ENCODE measurements at regions not wholly inside any gene's neighbourhood (a gene's known extent, or its start where the extent isn't known, plus 50 kb on each side); places are given as distances from the start of the nearest gene placed in this dataset.
"Not testable (repeated sequence)": the region's sequence is repeated elsewhere in the genome, so short reads cannot be mapped to it uniquely, and the experiment has no call there.

DNA sequence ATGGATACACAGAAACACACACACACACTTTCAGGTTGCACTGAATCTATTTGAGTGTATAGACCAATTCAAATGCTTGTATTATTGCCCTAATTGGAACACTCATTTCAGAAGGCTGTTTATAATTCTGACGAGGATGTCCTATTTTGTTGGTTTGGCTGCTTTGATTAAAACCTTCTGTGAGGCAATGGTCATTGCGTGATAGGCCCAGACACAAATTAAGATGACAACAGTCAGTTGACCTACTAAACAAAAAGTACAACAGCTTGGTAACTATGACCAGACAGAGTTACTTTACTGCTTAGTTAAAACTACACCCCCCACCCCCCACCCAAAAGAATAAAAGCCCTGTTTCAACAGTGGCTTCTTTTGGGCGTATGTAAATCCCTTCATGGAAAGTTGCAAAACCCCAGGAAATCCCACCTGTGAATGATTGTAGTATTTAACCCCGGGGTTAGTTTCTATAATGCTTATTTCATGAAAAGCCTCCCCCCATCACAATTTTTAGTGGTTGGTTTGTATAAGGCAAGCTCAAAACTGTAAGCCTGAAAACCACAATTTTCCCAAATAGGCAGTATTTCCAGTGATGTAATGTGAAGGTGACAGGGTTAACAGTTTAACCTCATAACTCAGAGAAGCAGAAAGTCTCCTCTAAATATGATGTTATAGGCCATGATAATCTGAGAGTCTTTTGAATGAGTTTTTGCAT lies 340.8 kb downstream of the FGF10 start:
- DNase-seq (ENCODE audit: low spot score), result no peak

DNA sequence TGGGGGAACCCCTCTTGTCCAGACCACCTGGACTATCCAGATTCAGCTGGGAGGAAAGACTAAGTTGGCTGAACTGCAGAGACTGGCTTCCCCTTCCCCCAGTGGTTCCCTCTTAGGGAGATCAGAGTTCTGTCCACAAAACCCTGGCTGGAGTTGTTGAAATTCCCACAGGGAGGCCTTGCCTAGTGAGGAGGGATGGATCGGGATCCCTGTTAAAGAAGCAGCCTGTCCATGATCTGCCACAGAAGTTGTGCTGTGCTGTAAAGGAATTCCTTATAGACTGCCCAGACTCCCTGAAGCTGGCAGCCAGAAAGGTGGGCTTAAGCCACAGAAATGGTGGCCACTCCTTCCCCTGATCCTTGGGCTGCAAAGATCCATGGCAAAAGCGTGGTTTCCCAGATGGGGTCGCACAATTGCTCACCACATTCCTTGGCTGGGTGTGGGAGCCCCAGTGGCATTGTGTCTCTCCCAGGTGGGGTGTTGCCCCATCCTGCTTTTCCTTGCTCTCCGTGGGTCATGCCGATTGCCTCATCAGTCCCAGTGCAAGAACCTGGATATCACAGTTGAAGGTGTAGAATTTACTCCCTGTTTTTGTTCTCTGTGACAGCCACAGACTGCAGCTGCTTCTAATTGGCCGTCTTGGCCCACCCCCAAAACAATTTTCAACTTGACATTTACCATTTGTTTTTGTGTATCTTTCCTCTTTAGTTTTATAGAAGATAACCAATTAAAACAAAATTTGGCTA lies 342.4 kb downstream of the FGF10 start:
- DNase-seq (ENCODE audit: low spot score), result no peak

DNA sequence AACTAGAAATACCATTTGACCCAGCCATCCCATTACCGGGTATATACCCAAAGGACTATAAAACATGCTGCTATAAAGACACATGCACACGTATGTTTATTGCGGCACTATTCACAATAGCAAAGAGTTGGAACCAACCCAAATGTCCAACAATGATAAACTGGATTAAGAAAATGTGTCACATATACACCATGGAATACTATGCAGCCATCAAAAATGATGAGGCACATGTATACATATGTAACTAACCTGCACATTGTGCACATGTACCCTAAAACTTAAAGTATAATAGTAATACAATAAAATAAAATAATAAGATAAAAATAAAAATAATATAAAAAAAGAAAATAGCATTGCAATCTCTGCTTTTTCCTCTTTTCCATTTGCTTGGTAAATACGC lies 344.7 kb downstream of the FGF10 start:
- not testable (repeated sequence) for DNase-seq (ENCODE audit: low spot score)

DNA sequence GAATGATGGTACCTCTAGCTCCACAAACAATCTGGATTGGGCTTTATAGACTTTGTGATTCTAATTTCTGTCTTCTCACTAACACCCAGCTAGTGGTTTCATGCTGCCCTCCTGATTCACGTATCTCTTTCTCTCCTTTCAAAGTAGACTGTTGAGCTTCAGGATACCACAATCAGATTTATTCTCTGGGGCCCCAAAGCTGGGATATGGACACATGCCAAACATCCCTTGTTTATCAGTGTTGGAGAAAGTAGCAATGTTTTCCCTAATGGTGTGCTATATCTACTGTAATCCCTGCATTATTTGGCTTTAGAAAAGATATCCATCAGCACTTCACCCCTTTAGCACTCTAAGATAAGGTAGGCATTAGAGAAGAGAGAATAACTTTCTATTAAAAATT lies 361.0 kb downstream of the FGF10 start:
- DNase-seq (ENCODE audit: low spot score), result peak; percentile 71

DNA sequence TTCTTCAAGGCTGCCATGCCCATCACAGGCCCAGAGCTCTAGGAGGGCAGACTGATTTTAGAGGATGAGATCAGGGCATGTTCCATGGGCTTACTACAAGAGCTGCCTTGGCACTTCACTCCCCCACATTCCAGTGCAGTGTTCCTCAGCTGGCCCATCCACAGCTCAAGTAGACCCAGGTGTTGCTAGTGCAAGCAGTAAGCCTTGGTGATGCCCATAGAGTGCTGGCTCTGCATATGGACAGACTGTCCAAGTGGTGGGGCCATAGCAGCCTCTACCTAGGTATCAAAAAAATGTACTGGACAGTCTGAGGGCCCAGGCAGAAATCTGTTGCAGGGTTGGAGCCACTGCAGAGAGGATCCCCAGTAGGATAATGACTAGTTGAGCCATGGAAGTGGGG lies 366.6 kb downstream of the FGF10 start:
- no peak for DNase-seq (ENCODE audit: low spot score)

DNA sequence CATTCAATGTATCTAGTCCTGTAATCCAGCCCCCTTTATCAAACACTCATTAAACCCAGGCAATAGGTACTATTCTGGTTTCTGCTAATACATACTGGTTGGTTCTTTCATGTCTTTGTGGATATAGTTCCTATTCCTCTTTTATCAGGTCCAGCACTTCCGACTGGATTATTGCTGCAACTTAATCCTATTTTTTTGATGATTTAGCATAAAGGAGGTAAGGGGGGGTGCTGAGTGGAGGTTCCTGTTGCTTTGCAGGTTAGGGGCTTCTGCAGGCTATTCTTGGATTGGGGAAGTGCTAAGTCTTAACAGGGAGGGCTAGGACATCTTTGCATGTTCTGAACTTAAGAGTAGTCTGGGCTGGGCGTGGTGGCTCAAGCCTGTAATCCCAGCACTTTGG lies 377.7 kb downstream of the FGF10 start:
- no peak for DNase-seq (ENCODE audit: low spot score)

DNA sequence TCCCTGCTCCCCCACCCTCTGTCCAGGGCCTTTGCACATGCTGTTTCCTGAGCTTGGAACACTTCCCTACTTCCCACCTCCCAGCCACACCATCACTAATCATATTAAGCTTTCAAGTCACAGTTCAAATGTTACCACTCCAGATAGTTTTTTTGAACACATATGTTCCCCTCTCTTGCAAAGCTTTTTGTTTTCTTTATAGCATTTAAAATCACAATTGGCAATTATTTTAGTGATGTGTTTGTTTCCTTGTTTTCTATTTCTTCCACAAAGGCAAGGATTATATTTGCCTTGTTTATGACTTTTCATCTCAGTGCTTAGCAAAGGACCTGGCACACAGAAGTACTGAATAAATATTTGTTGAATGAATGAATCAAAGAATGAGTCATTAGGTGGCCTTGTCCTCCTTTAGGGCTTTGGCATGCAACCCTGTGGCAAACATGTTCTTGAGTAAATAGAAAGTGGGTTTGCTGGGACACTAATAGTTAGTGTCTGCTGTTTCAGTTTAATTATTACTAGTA lies 386.8 kb downstream of the FGF10 start:
- no peak for DNase-seq (ENCODE audit: low spot score)

DNA sequence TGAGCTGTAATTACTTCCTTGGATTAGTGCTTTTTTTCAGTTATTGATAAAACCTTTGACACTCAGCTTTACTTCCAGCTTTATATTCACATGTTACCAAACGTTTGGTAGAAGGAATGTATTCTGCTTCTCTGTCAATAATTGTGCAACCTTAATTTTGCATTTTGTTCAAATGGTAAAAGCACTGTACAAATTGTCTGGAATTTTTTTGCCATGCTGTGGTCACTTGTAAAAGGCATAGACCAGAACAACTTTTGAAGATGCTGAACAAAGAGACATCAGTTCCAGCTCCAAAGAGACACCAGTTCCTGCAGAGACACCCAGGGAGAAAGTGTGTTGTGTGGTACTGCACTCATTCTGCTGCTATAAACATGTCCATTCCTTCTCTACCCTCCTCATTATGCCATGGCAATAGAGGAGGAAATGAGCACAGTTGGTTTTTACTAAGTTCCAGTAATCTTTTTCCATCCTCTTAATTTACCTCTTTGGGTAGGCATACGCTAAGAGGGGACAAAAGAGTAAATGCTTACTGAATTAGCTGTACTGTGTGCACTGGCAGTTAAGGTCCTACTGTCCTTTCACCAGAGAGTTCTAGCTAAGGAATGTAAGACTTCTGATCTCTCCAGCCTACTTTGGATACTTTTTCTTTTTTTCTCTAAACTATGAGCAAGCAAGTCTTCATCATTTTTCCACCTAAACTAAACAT lies 387.4 kb downstream of the FGF10 start:
- DNase-seq (ENCODE audit: low spot score), result no peak

DNA sequence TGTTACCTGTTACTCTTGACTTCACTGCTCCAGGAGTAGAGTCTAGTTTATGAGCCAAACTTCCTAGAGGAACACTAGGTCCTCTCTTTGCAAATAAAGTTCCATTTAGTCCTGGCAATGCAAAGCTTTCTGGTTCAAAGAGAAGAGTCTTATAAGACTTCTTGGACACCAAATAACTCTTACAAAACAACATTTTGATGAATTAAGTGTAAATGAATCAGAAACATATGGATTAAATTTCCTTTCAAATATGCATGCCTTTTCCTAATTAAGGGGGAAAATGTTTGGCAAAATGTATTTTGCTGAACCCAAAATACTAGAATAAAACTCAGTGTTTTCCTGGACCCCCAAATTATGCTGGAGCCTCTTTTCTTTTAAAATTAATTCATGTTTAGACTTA lies 388.0 kb downstream of the FGF10 start:
- DNase-seq (ENCODE audit: low spot score), result no peak

DNA sequence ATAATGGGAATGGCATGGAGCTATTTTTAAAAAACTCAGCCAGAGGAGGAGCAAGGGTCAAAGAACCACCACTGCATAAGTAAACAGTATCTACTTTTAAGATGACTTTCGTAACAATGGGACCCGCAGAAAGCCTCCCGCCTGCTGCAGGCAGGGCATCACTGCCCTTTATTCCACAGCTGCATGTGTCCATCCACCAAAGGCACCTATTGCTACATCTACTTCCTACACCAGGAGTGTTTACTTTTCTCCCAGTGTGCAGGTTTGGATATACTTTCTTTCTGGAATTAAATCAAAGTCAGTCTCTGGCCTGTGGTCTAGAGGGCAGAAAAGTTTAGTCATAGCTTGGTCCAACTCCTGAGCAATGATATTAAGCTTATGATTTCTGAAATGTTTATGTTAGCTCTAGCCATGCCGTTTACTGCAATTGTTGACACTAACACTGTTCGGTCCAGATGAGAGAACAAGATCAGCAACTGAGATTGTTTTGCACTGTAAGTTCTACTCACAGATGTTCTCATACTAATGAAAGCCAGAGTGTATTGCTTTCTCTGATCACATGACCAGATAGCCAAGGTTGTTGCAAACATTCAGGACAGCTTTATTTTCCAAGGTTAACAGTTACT lies 391.5 kb downstream of the FGF10 start:
- peak; percentile 2 for DNase-seq (ENCODE audit: low spot score)

DNA sequence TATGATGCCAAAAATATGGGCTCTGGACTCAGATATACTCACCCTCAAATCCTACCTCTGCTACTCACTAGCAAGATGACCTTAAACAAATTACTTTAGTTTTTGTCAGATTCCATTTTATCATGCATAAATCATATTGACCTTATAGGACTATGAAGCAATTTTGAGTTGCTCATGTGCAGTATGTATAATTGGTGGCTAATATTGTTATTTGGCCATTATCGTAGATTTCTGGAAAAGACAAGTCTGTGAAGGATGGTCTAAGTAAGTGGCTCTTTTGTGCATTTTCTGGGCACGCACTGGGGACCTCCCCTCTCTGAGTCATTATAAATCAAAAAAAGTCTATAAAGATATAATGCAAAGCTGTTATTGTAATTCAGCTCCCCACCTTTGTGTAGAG lies 393.0 kb downstream of the FGF10 start:
- no peak for DNase-seq (ENCODE audit: low spot score)

DNA sequence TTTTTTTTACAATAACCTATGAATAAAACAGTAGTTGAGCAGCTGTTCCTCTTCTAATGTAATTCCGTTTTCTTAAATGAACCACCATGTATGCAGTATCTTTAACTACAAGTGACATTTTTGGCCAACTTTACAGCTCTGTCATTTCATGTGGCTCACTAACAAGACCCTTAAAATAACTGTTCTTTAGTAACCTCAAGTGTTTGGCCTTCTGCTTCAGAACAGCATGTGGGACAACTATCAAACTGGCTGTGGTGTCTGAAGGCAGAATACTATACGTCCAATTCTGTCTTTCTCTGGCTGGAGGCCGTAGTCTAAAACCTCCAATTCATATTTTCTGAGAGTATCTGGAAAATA lies 391.4 kb downstream of the NNT start:
- no peak for DNase-seq (ENCODE audit: low spot score)

DNA sequence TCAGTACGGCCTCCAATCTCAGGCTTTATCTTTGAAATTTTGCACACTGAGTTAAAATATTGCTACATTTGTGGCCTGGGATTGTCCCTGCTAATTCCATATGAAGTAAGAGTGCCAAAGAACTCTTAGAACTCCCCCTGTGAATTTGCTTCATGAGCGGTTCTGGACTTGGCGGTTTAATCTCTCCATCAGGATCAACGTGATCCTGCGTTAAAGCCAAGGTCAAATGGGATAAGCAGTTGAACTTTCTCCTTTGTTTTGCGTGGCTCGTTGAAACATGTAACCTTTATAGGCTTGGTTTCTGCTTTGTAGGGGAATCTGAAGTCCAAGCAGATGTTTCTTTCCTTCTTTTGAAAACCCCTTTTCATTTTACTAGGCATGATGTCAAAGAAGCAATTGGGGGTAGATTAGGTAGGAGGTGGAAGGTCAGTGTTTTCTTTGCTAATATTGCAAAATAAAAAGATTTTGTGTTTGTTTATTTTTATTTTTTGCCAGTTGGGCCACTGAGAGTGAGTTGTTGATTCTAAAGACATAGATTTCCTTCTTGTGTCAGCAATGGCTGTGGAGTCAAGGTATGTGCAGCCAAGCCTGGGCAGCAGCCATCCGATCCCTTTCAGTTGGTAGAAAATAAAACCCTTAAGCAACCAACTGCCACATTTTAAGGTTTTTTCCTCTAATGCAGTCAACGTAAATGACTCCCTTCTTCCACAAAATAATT lies 390.8 kb downstream of the NNT start:
- DNase-seq (ENCODE audit: low spot score), result peak; percentile 11

DNA sequence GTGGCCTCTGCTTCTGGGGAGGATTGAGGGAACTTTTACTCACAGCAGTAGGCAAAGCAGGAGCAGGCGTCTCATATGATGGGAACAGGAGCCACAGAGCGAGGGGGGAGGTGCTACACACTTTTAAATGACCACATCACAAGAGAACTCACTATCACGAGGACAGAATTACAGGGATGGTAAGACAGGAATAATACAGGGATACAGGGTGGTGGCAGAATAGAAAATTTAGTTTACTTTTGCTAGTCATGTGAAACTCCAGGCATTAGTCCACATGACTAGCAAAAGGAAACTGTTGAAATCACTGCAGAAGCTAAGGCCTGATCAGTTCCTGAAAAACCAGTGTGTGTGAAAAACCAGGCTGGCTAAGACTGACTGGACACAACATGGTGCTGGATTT lies 382.4 kb downstream of the NNT start:
- no peak for DNase-seq (ENCODE audit: low spot score)

DNA sequence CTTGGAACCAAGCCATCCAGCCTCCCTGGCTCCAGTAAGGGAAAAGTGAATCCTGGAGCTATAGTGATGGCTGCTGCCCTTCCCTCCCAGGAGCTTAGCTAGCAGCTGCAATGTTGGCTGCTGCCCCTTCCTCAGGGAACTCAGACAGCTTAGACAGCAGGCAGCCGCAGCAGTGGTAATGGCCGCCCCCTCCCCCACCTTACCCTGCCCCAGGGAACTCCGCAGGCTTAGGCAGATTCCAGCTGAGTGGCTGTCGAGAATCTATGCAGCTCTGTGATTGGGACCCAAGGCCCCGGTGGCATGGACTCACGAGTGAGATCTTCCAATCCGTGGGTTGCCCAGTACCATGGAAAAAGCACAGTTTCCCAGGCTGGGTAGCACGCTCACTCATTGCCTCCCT lies 378.6 kb downstream of the NNT start:
- no peak for DNase-seq (ENCODE audit: low spot score)

DNA sequence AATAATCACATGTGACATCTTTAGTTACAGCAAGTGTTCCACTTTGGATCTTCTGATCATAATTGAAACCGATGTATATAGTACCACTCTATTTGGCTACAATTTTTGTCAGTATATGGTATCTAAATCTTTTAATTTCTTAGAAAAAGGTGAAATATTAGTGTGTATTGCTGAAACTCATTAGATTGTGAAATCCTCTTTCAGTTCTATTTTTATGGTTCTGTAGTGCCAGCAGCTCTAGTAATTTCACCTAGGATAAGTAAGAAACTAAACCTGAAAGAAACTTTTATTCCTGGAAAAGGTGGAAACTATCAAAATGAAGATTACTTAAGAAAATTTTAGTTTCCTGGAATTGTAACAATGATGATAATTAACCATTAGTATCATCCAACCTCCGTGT lies 370.9 kb downstream of the NNT start:
- no peak for DNase-seq (ENCODE audit: low spot score)

DNA sequence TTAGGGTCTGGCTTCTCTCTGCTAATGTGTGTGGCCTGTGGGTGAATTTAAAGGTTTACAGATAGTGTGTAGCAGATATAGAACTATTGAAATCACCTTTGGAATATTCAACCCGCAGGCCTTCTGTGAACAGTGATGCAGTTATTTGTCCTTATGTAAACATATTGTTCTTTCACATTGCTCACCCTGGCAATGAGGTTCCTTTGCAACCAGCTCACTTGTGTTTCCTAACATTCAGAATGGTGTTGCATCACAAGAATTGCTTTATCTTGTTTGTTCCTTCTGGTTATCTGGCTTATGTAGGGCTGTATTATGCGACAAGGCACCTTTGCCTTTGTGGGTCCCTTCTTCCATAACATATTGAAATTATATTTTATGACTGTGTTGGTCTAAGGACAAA lies 370.3 kb downstream of the NNT start:
- no peak for DNase-seq (ENCODE audit: low spot score)

DNA sequence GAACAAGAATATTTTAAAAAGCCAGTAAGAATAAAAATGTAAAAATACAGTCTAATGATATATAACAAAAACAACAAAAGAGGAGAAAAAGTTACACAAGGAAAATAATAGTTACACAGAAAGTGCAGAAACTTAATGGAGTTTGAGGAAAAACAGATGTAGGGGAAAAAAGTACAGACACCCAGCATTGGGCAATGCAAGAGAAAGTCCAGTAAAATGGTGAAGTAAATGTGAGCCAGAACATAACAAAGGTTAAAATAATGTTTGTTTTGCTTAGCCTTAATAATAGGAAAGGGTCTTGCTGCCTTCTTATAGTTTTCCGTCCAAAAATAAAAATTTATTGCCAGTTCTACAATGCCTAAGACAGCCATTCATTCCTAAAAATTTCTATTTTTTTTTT lies 364.2 kb downstream of the NNT start:
- peak; percentile 31 for DNase-seq (ENCODE audit: low spot score)

DNA sequence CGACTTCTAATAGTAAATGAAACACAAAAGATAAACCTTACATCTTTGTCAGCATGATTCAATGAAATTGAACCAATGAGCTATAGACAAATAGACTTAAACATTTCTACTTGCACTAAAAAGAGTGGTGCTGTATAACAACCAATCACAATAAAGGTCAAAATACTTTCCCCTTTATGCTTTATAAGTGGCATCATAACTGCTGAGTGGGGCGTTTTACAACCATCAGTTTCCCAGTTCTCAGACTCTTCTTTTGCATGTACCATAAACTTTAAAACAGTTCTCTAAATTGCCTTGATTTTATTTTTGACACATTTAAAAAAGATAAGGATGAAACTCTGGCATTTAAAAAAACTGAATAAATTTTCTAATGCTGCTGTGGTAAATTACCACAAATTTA lies 356.2 kb downstream of the NNT start:
- no peak for DNase-seq (ENCODE audit: low spot score)

DNA sequence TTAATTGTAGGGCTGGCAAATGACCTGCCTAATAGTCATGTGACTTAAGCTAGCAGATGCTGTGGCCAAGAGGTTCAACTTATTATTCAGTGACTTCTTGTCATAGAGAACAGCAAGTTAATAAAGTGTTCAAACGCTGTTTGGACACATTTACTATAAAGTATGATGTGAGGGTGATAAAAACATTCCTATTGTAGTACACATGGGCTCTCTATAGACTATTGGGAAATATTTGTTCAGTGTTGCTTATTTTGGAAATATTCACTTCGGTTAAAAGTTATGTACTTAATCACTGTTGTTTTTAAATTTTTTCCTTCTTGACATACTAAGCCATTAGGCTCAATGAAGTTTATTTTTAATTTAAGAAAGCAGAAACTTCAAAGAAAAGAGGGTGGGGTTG lies 345.0 kb downstream of the NNT start:
- no peak for DNase-seq (ENCODE audit: low spot score)

DNA sequence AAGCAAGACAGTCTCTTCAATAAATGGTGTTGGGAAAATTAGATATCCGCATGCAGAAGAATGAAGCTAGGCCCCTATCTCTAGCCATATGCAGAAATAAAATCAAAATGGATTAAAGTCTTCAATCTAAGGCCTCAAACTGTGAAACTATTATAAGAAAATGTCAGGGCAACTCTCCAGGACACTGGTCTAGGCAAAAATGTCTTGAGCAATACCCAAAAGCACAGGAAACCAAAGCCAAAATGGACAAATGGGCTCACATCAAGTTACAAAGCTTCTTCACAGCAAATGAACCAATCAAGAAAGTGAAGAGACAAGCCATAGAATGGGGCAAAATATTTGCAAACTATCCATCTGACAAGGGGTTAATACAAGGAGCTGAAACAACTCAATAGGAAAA lies 338.8 kb downstream of the NNT start:
- no peak for DNase-seq (ENCODE audit: low spot score)

DNA sequence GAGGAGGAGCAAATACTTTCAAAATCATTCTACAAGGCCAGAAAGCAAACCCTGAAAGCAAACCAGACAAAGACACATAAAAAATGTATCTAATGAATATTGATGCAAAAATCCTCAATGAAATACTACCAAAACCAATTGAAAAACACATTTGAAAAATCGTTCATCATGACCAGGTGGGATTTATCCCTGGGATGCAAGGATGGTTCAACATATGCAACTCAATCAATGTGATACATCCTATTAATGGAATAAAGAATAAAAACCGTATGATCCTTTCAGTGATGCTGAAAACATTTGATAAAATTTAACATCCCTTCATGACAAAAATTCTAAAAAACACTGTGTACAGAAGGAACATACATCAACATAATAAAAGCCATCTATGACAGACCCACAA lies 337.6 kb downstream of the NNT start:
- no peak for DNase-seq (ENCODE audit: low spot score)

Data from umbilical cord (tissue), 1 donor.